ENCODE measurements at regions not wholly inside any gene's neighbourhood (a gene's known extent, or its start where the extent isn't known, plus 50 kb on each side); places are given as distances from the start of the nearest gene placed in this dataset.

GRCh38 chr20:22159276-22159675 is 425.1 kb downstream of the FOXA2 start (continued):
- TF ChIP-seq ZNF232 (CRISPR knock-in tag; IDR thresholded peaks at IDR 0.05) = no peak
- TF ChIP-seq NR1H2 (CRISPR knock-in tag; IDR thresholded peaks at IDR 0.05) = no peak
- TF ChIP-seq FOXP4 (CRISPR knock-in tag; IDR thresholded peaks at IDR 0.05) = no peak
- TF ChIP-seq E2F1 (CRISPR knock-in tag; IDR thresholded peaks at IDR 0.05) = no peak
- no peak for TF ChIP-seq FOXJ3 (CRISPR knock-in tag; IDR thresholded peaks at IDR 0.05; ENCODE audit: borderline replicate concordance)
- no peak for TF ChIP-seq MLX (CRISPR knock-in tag; IDR thresholded peaks at IDR 0.05)

- peaks cover 39% of the 10 kb centered on the region for H3K9me3 Mint-ChIP-seq
- H3K36me3 Mint-ChIP-seq = 0 out of 2 replicates have a peak, but pooled peaks cover 4% of the 10 kb centered on the region
- ChIA-PET POLR2A (no interaction called here), CTCF (interaction anchor here (1.2 kb wide), 1 partner anchor 176 kb away, joined by 5 read pairs; no protein-coding TSS in a partner anchor)
- no peak overlapping the region for H3K27ac Mint-ChIP-seq
- ATAC-seq (no peak), DNase-seq (ENCODE audit: low spot score) (no peak)
- TF ChIP-seq FOXK1 (CRISPR knock-in tag; IDR thresholded peaks at IDR 0.05) (no peak), ELF4 (CRISPR knock-in tag; IDR thresholded peaks at IDR 0.05; ENCODE audit: low read depth) (no peak), ZBTB21 (CRISPR knock-in tag; IDR thresholded peaks at IDR 0.05; ENCODE audit: borderline replicate concordance) (no peak), MAX (CRISPR knock-in tag; IDR thresholded peaks at IDR 0.05) (no peak), IRF2 (CRISPR knock-in tag; IDR thresholded peaks at IDR 0.05; ENCODE audit: borderline replicate concordance, low read depth) (no peak), MLX (CRISPR knock-in tag; IDR thresholded peaks at IDR 0.05) (no peak), ATF1 (CRISPR knock-in tag; IDR thresholded peaks at IDR 0.05) (no peak), RELA (CRISPR knock-in tag; IDR thresholded peaks at IDR 0.05; ENCODE audit: borderline replicate concordance) (no peak), CTCF (IDR thresholded peaks at IDR 0.05) (no peak)
- H3K4me3 Mint-ChIP-seq = no peak overlapping the region
- H3K4me1 Mint-ChIP-seq = no peaks in the 10 kb centered on the region
- H3K27me3 Mint-ChIP-seq (ENCODE audit: low read depth) = no peaks in the 10 kb centered on the region
These were observed 422.1 kb downstream of the PAX1 start for GRCh38 chr20:22127587-22127986.

GRCh38 chr20:22106308-22106938 is 401.0 kb downstream of the PAX1 start:
- Mint-ChIP-seq H3K27me3 (ENCODE audit: low read depth) (no peaks in the 10 kb centered on the region; the same call in 1 of the 2 replicates), H3K36me3 (no peaks in the 10 kb centered on the region), H3K4me3 (no peak overlapping the region), H3K9me3 (no peaks in the 10 kb centered on the region), H3K4me1 (no peaks in the 10 kb centered on the region), H3K27ac (no peak overlapping the region)
- ChIA-PET CTCF (interaction anchor here (0.6 to 1.9 kb wide), 13 partner anchors 9 to 404 kb away, joined by 3 to 19 read pairs (median 3); no protein-coding TSS in a partner anchor), POLR2A (no interaction called here)
- ATAC-seq (peak; percentile 71), DNase-seq (ENCODE audit: low spot score) (no peak)
- TF ChIP-seq FOXP4 (CRISPR knock-in tag; IDR thresholded peaks at IDR 0.05) (no peak), ZBTB43 (CRISPR knock-in tag; IDR thresholded peaks at IDR 0.05) (no peak), AR (CRISPR knock-in tag; IDR thresholded peaks at IDR 0.05) (no peak), JUN (CRISPR knock-in tag; IDR thresholded peaks at IDR 0.05) (no peak)
